ENCODE measurements at regions not wholly inside any gene's neighbourhood (a gene's known extent, or its start where the extent isn't known, plus 50 kb on each side); places are given as distances from the start of the nearest gene placed in this dataset.

DNA sequence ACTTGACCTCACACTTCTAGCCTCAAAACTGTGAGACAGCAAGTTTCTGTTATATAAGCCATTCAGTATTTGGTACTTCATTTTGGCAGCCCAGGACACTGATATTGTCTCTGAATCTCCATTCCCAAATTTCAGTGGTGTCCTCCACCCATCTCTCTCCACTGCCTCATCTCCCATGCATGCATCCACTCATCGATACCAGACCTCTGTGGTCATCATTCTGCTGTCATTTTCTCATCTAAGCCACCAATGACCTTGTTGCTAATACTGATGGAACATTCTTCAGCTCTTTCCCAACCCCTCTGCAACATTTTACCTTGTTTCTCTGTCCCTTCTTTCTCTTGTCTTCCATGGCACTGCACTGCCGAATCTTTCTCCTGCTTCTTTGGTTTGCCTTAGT lies 221.8 kb downstream of the SNX18 start:
- TF ChIP-seq, protein P1, sequence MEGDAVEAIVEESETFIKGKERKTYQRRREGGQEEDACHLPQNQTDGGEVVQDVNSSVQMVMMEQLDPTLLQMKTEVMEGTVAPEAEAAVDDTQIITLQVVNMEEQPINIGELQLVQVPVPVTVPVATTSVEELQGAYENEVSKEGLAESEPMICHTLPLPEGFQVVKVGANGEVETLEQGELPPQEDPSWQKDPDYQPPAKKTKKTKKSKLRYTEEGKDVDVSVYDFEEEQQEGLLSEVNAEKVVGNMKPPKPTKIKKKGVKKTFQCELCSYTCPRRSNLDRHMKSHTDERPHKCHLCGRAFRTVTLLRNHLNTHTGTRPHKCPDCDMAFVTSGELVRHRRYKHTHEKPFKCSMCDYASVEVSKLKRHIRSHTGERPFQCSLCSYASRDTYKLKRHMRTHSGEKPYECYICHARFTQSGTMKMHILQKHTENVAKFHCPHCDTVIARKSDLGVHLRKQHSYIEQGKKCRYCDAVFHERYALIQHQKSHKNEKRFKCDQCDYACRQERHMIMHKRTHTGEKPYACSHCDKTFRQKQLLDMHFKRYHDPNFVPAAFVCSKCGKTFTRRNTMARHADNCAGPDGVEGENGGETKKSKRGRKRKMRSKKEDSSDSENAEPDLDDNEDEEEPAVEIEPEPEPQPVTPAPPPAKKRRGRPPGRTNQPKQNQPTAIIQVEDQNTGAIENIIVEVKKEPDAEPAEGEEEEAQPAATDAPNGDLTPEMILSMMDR (conservative IDR thresholded peaks at IDR 0.05; ENCODE audit: low read length): no peak
- TF ChIP-seq EZH2phosphoT487 (IDR thresholded peaks at IDR 0.05; ENCODE audit: borderline replicate concordance, low read depth, low read length): no peak
